Uterus (tissue), 3 donors: ENCODE measurements at regions not wholly inside any gene's neighbourhood (a gene's known extent, or its start where the extent isn't known, plus 50 kb on each side); places are given as distances from the start of the nearest gene placed in this dataset.

ENCODE experiments used
- DNase-seq, 2 donors: peaks; one replicate each; pipeline ENCODE4 v3.0.0-alpha.2; 2019 to 2020
- H3K27ac ChIP-seq, 2 donors: fragments of 200-600 bp; sonication (generic); 1 replicate in 1 of 2; 2 replicates in 1 of 2; pipeline ENCODE4 v1.5.1; 2016 to 2018
- H3K27me3 ChIP-seq, 2 donors: fragments of 200-600 bp; sonication (generic); one replicate each; pipeline ENCODE4 v1.5.1; 2018 to 2019; ENCODE audit warnings: control low read depth in 1 of 2
- H3K36me3 ChIP-seq, 2 donors: fragments of 200-600 bp; sonication (generic); one replicate each; pipeline ENCODE4 v1.5.1; 2019; ENCODE audit warnings: control low read depth in 1 of 2
- H3K4me1 ChIP-seq, 2 donors: fragments of 200-600 bp; sonication (generic); one replicate each; pipeline ENCODE4 v1.5.1; 2018 to 2019; ENCODE audit warnings: control low read depth in 1 of 2
- H3K4me3 ChIP-seq, 2 donors: fragments of 200-600 bp; sonication (generic); 1 replicate in 1 of 2; 2 replicates in 1 of 2; pipeline ENCODE4 v1.5.1; 2018 to 2019; ENCODE audit warnings: mild to moderate bottlenecking in 1 of 2
- H3K9me3 ChIP-seq, 2 donors: fragments of 200-600 bp; sonication (generic); one replicate each; pipeline ENCODE4 v1.5.1; 2019; ENCODE audit warnings: control low read depth in 1 of 2
- CTCF ChIP-seq, 4 experiments: fragments of 200-600 bp in 2 of 4; fragments of 450-650 bp in 2 of 4; sonication (generic) in 2 of 4; IDR thresholded peaks; one replicate each; pipeline ENCODE4 v1.5.1; 2016 to 2019; ENCODE audit warnings: antibody characterized with exemption in 4 of 4, mild to moderate bottlenecking in 2 of 4, moderate library complexity in 1 of 4
- POLR2A ChIP-seq, 2 donors: fragments of 450-650 bp; IDR thresholded peaks; one replicate each; pipeline ENCODE4 v1.6.1; 2016; ENCODE audit warnings: antibody characterized with exemption in 2 of 2, mild to moderate bottlenecking in 1 of 2, moderate library complexity in 1 of 2
- intact Hi-C: fragments of 100-400 bp; cut with DNase I; formaldehyde crosslinking; loops from one replicate; pipeline ENCODE4 v1.15.1; 2023; ENCODE audit warnings: low total_unique reads
- donor health status: DM: yes; HTN: yes; CAD: no.

- no peak for TF ChIP-seq CTCF (IDR thresholded peaks at IDR 0.05)
- TF ChIP-seq POLR2A (IDR thresholded peaks at IDR 0.05) = no peak
- Histone ChIP-seq H3K36me3 (no peaks in the 10 kb centered on the region), H3K9me3 (no peaks in the 10 kb centered on the region), H3K4me1 (no peaks in the 10 kb centered on the region), H3K4me3 (no peak overlapping the region), H3K27ac (no peak overlapping the region), H3K27me3 (no peaks in the 10 kb centered on the region)
- intact Hi-C loops = no loop called here
- DNase-seq = no peak
Measured at GRCh38 chr18:44537526-44537925, 143.2 kb upstream of the SETBP1 start.

- H3K4me1 ChIP-seq = no peaks in the 10 kb centered on the region
- TF ChIP-seq POLR2A (IDR thresholded peaks at IDR 0.05) (no peak), CTCF (IDR thresholded peaks at IDR 0.05) (no peak)
Measured at GRCh38 chr18:44539926-44540325, 140.8 kb upstream of the SETBP1 start.

GRCh38 chr18:44541159-44541558 is 139.5 kb upstream of the SETBP1 start:
- Histone ChIP-seq H3K9me3 (no peaks in the 10 kb centered on the region), H3K27me3 (no peaks in the 10 kb centered on the region), H3K36me3 (no peaks in the 10 kb centered on the region), H3K27ac (no peak overlapping the region), H3K4me3 (no peak overlapping the region), H3K4me1 (no peaks in the 10 kb centered on the region)
- no peak for DNase-seq
- TF ChIP-seq POLR2A (IDR thresholded peaks at IDR 0.05) (no peak), CTCF (IDR thresholded peaks at IDR 0.05) (no peak)
- intact Hi-C loops = no loop called here

More at GRCh38 chr18:44539926-44540325, 140.8 kb upstream of the SETBP1 start:
- DNase-seq = no peak
- no peaks in the 10 kb centered on the region for H3K36me3 ChIP-seq
- H3K4me3 ChIP-seq = no peak overlapping the region
- intact Hi-C loops = no loop called here
- no peaks in the 10 kb centered on the region for H3K27me3 ChIP-seq
- H3K27ac ChIP-seq = no peak overlapping the region
- no peaks in the 10 kb centered on the region for H3K9me3 ChIP-seq

GRCh38 chr18:44541781-44542180 is 138.9 kb upstream of the SETBP1 start:
- TF ChIP-seq POLR2A (IDR thresholded peaks at IDR 0.05) = no peak
- TF ChIP-seq CTCF (IDR thresholded peaks at IDR 0.05) = no peak
- DNase-seq = no peak
- Histone ChIP-seq H3K27me3 (no peaks in the 10 kb centered on the region), H3K36me3 (no peaks in the 10 kb centered on the region), H3K9me3 (no peaks in the 10 kb centered on the region), H3K4me3 (no peak overlapping the region), H3K4me1 (no peaks in the 10 kb centered on the region), H3K27ac (no peak overlapping the region)
- intact Hi-C loops = no loop called here

- Histone ChIP-seq H3K27me3 (no peaks in the 10 kb centered on the region), H3K4me1 (no peaks in the 10 kb centered on the region), H3K27ac (no peak overlapping the region), H3K9me3 (no peaks in the 10 kb centered on the region), H3K36me3 (no peaks in the 10 kb centered on the region), H3K4me3 (no peak overlapping the region)
- TF ChIP-seq POLR2A (IDR thresholded peaks at IDR 0.05) (no peak), CTCF (IDR thresholded peaks at IDR 0.05) (no peak)
- DNase-seq = no peak
- intact Hi-C loops = no loop called here
Measured at GRCh38 chr18:44543387-44543786, 137.3 kb upstream of the SETBP1 start.
